Omental fat pad (tissue), 3 donors: ENCODE measurements at regions not wholly inside any gene's neighbourhood (a gene's known extent, or its start where the extent isn't known, plus 50 kb on each side); places are given as distances from the start of the nearest gene placed in this dataset.

Experiments used
- ATAC-seq: fragments of 150-250 bp; one replicate; pipeline ENCODE4 v1.9.1; 2016; ENCODE audit warnings: mild to moderate bottlenecking, moderate library complexity; ENCODE audit not compliant: low FRiP score
- DNase-seq: peaks from one replicate; pipeline ENCODE4 v3.0.0-alpha.2; 2019; ENCODE audit warnings: low spot score
- CTCF ChIP-seq, 3 donors: fragments of 450-650 bp; IDR thresholded peaks; one replicate each; pipeline ENCODE4 v1.5.1; 2016 to 2017; ENCODE audit warnings: antibody characterized with exemption in 3 of 3, mild to moderate bottlenecking in 3 of 3, moderate library complexity in 2 of 3

- ATAC-seq (no peak), DNase-seq (no peak)
- no peak for TF ChIP-seq CTCF (IDR thresholded peaks at IDR 0.05)
Observed at GRCh38 chr1:108038653-108039236, 73.8 kb upstream of the VAV3 start.

DNA sequence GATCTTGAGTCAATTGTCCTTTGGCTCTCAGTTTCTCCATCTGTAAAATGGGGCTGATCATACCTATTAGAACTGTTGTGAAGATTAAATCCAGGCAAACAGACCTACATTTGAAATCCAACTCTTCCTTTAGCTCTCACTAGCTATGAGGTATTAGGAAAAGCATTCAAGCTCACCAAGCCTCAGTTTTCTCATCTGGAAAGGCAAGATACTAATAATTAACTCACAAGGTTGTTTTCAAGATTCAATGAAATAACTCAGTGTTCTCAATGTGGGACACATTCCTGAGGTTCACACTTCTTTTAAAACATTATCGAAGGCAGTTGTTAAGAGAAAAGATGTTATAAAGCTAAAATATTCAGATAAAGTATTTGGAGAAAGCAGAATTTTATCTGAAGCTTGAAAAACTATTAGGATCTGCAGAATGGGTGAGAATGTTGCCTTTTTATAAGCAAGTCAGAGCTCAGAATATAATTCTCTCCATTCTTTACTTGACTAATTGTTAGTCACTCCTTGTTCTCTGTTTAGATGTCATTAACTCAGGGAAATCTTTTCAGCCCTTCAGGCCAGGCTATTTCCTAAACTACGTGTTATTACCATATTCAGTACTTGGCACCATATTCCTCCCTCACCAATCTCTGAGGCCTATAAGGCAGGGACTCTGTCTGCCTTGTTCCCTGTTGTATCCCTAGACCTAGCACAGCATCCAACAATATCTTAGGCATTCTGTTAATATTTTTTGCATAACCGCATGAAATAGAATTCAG, 72.0 kb upstream of the VAV3 start:
- ATAC-seq, result no peak
- TF ChIP-seq CTCF (IDR thresholded peaks at IDR 0.05), result no peak
- no peak for DNase-seq

DNA sequence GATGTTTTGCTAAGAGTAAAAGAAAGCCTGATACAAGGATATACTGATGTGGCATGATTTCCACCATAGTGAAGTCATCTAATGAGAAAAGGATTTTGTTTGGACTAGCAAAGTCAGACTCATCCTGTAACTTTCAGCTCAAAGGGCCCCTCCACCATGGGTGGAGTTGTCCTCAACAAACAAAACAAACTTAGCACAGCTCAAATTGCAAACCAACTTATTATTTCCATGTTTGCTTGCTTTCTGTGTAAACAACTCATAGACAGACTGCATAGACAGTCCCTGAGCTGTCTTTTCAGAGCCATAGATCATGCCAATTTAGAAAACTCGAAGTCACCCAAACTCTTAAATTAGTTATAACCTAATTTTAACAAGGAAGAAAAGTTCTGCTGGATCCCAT, 69.4 kb upstream of the VAV3 start:
- ATAC-seq, result no peak

GRCh38 chr1:108033550-108033951, 68.6 kb upstream of the VAV3 start:
- no peak for TF ChIP-seq CTCF (IDR thresholded peaks at IDR 0.05)
- ATAC-seq, result no peak
- no peak for DNase-seq

More for the DNA sequence above, 69.4 kb upstream of the VAV3 start:
- no peak for TF ChIP-seq CTCF (IDR thresholded peaks at IDR 0.05)
- no peak for DNase-seq

DNA sequence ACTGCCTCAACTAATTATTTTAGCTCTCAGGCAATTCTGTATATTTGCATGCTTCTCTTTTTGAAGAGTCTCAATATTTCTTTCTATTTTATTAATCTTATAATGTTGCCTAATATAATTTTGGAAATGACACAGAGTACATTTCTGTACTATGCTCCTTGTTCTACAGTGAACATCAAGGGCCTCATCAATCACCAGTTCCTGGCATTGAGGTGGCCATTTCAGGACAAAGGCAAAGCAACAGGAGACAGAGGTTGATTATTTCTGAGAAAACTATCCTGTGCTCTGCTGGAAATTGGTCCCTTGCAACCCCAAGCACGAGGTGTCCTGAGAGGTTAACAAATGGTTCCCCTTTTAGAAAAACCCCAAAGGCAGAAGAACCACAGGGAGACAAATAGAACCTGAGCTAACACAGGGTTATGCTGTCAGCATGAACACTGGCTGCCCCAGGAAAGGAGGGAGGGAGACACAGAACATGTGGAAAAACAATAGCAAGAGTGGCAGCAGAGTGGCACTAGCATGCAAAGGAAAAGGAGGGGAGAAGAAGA, 63.9 kb upstream of the VAV3 start:
- DNase-seq, result no peak
- TF ChIP-seq CTCF (IDR thresholded peaks at IDR 0.05), result no peak
- no peak for ATAC-seq

DNA sequence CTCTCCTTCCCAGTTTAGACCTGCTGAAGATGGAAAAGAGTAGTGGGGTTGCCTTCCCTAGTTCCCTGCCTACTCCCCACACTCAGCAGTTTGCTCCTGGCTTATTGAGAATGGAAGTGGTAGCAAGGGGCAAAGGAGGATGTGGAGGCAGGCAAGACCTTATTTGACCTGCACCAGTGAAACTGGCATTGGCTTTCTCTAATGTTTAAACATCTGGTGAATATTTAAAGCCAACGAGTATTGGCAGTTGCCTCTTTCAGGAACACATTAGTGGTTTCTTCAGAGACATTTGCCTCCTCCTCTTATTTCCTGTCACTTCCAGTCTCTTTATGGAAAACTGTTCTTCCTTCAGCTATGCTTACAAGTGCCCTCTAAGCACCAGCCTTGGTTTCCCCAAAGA, 62.4 kb upstream of the VAV3 start:
- ATAC-seq (no peak), DNase-seq (no peak)
- TF ChIP-seq CTCF (IDR thresholded peaks at IDR 0.05), result no peak

- no peak for TF ChIP-seq CTCF (IDR thresholded peaks at IDR 0.05)
- DNase-seq (no peak), ATAC-seq (no peak)
Observed at GRCh38 chr1:108017698-108018097, 52.7 kb upstream of the VAV3 start.
